SK-N-SH treated with all-trans-retinoic acid at 6 μM for 48 hours (cell line): ENCODE measurements at regions not wholly inside any gene's neighbourhood (a gene's known extent, or its start where the extent isn't known, plus 50 kb on each side); places are given as distances from the start of the nearest gene placed in this dataset.

Experiments used
- ARNTL ChIP-seq: fragments of 450-650 bp; formaldehyde crosslinking; IDR thresholded peaks from 2 replicates; pipeline ENCODE4 v1.5.0; 2020; ENCODE audit warnings: low read depth, mild to moderate bottlenecking, moderate library complexity, borderline replicate concordance
- BACH2 ChIP-seq: fragments of 250-450 bp; sonication (Bioruptor Pico); IDR thresholded peaks from 2 replicates; pipeline ENCODE4 v1.9.0; 2021; ENCODE audit warnings: mild to moderate bottlenecking, borderline replicate concordance
- OSR1 ChIP-seq: fragments of 250-450 bp; sonication (Bioruptor Pico); IDR thresholded peaks from 2 replicates; pipeline ENCODE4 v1.8.0; 2022; ENCODE audit warnings: moderate library complexity, mild to moderate bottlenecking, inconsistent platforms
- ZNF70 ChIP-seq: fragments of 450-650 bp; formaldehyde crosslinking; IDR thresholded peaks from 2 replicates; pipeline ENCODE4 v1.5.0; 2020; ENCODE audit warnings: mild to moderate bottlenecking, moderate library complexity
- ZNF8 ChIP-seq: fragments of 450-650 bp; formaldehyde crosslinking; IDR thresholded peaks from 2 replicates; pipeline ENCODE4 v1.5.0; 2020; ENCODE audit warnings: mild to moderate bottlenecking, moderate library complexity
- TF ChIP-seq, protein P1 (sequence below): fragments of 250-450 bp; sonication (Bioruptor Pico); IDR thresholded peaks from 2 replicates; pipeline ENCODE4 v1.8.0; 2020; ENCODE audit warnings: mild to moderate bottlenecking, moderate library complexity, borderline replicate concordance
- TF ChIP-seq, protein P2 (sequence below): fragments of 250-450 bp; sonication (Bioruptor Pico); IDR thresholded peaks from 2 replicates; pipeline ENCODE4 v1.5.0; 2020; ENCODE audit warnings: mild to moderate bottlenecking, moderate library complexity

DNA sequence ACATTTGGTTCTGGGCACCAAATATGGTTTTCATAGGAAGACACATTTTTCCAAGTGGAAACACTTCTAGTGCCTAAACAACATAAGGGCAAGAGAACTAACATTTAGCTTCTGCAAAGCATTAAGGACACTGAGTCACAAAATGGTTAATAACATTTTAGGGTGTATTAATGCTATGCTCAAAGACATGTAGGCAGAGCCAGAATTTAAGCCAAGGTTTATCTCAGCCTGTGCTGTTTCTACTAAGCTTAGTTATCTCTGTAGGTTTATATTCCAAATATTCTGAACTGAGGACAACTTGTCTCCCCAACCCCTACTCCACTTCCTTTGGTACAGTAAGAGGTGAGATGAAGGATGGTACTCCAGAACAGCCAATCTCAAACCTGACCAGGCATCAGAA lies 54.1 kb upstream of the AKAP13 start:
- TF ChIP-seq, protein P1, sequence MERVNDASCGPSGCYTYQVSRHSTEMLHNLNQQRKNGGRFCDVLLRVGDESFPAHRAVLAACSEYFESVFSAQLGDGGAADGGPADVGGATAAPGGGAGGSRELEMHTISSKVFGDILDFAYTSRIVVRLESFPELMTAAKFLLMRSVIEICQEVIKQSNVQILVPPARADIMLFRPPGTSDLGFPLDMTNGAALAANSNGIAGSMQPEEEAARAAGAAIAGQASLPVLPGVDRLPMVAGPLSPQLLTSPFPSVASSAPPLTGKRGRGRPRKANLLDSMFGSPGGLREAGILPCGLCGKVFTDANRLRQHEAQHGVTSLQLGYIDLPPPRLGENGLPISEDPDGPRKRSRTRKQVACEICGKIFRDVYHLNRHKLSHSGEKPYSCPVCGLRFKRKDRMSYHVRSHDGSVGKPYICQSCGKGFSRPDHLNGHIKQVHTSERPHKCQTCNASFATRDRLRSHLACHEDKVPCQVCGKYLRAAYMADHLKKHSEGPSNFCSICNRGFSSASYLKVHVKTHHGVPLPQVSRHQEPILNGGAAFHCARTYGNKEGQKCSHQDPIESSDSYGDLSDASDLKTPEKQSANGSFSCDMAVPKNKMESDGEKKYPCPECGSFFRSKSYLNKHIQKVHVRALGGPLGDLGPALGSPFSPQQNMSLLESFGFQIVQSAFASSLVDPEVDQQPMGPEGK (CRISPR knock-in tag): no peak
- no peak for TF ChIP-seq ARNTL (CRISPR knock-in tag)
- TF ChIP-seq BACH2 (CRISPR knock-in tag): no peak
- no peak for TF ChIP-seq ZNF8 (CRISPR knock-in tag)
- no peak for TF ChIP-seq ZNF70 (CRISPR knock-in tag)
- TF ChIP-seq, protein P2, sequence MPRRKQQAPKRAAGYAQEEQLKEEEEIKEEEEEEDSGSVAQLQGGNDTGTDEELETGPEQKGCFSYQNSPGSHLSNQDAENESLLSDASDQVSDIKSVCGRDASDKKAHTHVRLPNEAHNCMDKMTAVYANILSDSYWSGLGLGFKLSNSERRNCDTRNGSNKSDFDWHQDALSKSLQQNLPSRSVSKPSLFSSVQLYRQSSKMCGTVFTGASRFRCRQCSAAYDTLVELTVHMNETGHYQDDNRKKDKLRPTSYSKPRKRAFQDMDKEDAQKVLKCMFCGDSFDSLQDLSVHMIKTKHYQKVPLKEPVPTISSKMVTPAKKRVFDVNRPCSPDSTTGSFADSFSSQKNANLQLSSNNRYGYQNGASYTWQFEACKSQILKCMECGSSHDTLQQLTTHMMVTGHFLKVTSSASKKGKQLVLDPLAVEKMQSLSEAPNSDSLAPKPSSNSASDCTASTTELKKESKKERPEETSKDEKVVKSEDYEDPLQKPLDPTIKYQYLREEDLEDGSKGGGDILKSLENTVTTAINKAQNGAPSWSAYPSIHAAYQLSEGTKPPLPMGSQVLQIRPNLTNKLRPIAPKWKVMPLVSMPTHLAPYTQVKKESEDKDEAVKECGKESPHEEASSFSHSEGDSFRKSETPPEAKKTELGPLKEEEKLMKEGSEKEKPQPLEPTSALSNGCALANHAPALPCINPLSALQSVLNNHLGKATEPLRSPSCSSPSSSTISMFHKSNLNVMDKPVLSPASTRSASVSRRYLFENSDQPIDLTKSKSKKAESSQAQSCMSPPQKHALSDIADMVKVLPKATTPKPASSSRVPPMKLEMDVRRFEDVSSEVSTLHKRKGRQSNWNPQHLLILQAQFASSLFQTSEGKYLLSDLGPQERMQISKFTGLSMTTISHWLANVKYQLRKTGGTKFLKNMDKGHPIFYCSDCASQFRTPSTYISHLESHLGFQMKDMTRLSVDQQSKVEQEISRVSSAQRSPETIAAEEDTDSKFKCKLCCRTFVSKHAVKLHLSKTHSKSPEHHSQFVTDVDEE (CRISPR knock-in tag): no peak
- TF ChIP-seq OSR1 (CRISPR knock-in tag): no peak
